ENCODE measurements at regions not wholly inside any gene's neighbourhood (a gene's known extent, or its start where the extent isn't known, plus 50 kb on each side); places are given as distances from the start of the nearest gene placed in this dataset.

- no peak for TF ChIP-seq CTCF (IDR thresholded peaks at IDR 0.05)
- no peak for TF ChIP-seq POLR2A (IDR thresholded peaks at IDR 0.05)
These were observed 52.0 kb upstream of the GRAMD1B start for GRCh38 chr11:123378096-123378495.
